ENCODE measurements at regions not wholly inside any gene's neighbourhood (a gene's known extent, or its start where the extent isn't known, plus 50 kb on each side); places are given as distances from the start of the nearest gene placed in this dataset.
"Not testable (repeated sequence)": the region's sequence is repeated elsewhere in the genome, so short reads cannot be mapped to it uniquely, and the experiment has no call there.

GRCh38 chr15:92829875-92830274 is 70.2 kb upstream of the CHD2 start:
- DNase-seq, result no peak

- no peak for DNase-seq
Observed at GRCh38 chr15:92831336-92831654, 68.8 kb upstream of the CHD2 start.

DNA sequence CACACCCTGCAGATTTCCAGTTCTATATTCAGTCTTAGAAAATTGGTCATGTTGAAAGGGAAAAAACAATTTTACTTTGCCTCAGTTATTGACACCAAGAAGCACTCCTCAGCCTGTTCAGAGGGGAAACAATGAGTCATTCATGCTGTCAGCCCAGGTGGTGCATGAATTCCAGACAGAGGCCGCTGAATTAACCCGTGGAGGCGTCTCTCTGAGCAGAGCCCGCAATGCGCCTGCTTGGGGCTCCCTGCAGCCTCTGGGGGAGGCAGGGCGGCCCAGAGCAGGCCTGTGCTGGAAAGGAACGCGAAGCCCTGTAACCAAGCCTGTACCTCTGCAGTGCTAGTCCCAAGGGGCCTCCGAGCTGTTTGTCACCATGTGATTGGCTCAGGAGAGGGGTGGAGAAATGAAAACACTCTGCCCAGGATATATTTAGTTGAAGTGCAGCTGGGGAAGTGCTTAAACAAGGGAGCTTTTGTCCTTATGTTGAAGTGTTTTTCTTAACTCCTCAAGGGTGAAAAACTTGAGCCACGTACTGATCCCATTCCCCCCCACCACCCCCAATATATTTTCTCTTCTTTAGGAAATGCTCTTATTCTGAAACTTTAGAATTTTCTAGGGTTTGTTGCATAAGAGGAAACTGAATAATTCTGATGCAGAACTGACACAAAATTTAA is 68.3 kb upstream of the CHD2 start:
- peak; percentile 81 for DNase-seq

DNA sequence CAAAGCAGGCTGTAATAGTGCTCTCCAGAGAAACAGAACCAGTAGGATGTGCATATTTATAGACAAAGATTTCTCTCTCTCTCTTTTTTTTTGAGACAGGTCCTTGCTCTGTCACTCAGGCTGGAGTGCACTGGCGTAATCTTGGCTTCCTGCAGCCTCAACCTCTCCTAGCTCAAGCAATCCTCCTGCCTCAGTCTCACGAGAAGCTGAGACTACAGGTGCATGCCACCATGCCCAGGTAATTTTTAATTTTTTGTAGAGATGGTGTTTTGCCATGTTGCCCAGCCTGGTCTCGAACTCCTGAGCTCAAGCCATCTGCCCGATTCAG is 67.1 kb upstream of the CHD2 start:
- no peak for DNase-seq

- DNase-seq, result no peak
Observed at GRCh38 chr15:92833493-92834271, 66.4 kb upstream of the CHD2 start.

DNA sequence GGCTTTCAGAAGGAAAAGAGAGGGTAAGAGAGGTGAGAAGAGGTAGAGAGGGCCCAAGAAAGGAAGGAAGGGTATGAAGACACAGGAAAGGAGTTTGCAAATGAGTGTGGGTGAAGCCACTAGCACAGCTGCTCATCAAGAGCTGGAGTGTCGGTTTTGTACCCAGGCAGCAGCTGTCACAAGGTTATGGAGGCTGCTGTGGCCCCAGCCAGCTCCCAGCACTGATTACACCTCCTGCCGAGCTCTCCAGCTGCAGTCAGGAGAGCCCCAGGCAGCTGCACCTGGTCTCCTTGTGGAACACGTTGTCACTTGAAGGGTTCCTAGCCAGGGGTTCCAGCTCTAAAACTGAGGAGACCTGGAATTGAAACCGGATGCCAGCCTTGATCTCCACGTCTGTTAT is 60.4 kb upstream of the CHD2 start:
- DNase-seq, result no peak

GRCh38 chr15:92840149-92840548 is 60.0 kb upstream of the CHD2 start:
- no peak for DNase-seq

DNA sequence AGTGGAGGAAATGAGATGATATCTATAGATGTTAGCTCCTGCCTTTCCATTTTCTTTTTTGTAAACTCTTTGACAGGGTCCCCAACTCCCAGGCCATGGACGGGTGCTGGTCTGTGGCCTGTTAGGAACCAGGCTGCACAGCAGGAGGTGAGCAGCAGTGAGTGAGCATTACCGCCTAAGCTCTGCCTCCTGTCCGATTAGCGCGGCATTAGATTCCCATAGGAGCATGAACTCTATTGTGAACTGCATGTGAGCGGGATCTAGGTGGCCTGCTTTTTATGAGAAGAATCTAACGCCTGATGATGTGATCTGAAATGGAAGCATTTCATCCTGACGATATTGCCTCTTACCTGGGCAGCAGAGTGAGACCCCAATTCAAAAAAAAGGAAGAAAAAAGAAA is 56.8 kb upstream of the CHD2 start:
- no peak for DNase-seq

DNA sequence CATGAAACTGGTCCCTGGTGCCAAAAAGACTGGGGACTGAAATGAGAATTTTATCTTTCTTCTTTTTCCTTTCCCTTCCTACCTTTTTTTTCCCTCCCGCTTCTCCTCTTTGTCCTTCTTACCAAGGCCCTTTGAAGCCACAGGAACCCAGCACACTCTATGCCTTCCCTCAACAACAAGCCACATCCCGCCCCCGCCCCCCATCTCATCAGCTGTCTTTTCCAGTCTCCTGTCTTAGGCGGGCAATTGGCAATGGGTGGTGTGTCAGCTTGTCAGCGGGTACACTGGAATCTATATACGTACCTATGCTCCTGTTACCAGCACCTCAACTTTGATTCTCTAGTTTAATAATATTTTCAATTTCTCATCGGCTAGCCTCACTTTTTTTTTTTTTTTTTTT is 56.3 kb upstream of the CHD2 start:
- no peak for DNase-seq

DNA sequence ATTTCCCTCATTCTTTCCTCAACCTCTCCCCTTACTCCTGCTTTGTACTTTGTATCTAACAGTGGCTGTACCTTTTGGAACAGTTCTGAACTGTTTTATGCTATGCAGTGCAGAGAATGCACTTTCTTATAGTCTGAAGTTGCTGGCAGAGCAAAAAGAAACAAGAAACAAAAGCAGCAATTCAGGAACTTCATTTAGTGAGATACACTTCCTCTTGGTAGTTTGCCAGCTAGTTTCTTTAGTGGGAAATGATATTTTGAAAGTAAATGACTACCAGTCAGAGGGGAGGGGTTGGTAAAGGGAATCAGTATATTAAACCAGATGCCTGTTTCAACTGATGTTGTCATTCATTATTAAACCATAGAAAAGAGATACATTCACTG is 55.0 kb upstream of the CHD2 start:
- no peak for DNase-seq

- no peak for DNase-seq
Observed at GRCh38 chr15:92846741-92847140, 53.4 kb upstream of the CHD2 start.

- DNase-seq, result no peak
Observed at GRCh38 chr15:92847841-92848240, 52.3 kb upstream of the CHD2 start.

- DNase-seq, result no peak
Observed at GRCh38 chr15:92848464-92848851, 51.7 kb upstream of the CHD2 start.

DNA sequence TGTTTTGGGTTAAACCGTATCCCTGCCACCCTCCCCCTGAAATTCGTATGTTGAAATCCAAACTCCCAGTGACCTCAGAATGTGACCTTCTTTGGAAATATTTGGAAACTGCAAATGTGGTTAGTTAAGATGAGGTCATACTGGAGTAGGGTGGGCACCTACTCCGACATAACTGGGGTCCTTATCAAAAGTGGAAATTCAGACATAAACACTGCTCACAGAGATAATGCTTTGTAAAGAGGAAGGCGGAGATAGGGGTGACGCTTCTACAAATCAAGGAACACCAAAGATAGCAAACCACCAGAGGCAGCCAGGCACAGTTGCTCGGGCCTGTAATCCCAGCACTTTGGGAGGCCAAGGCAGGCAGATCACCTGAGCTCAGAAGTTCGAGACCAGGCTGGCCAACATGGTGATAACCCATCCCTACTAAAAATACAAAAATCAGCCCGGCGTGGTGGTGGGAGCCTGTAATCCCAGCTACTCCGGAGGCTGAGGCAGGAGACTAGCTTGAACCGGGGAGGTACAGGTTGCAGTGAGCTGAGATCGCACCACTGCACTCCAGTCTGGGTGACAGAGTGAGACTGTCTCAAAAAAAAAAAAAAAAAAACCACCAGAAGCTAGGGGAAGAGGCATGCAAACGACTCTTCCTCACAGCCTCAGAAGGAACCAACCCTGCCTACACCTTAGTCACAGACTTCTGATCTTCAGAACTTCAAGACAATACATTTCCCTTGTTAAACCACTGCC is 51.1 kb upstream of the CHD2 start:
- DNase-seq, result no peak

DNA sequence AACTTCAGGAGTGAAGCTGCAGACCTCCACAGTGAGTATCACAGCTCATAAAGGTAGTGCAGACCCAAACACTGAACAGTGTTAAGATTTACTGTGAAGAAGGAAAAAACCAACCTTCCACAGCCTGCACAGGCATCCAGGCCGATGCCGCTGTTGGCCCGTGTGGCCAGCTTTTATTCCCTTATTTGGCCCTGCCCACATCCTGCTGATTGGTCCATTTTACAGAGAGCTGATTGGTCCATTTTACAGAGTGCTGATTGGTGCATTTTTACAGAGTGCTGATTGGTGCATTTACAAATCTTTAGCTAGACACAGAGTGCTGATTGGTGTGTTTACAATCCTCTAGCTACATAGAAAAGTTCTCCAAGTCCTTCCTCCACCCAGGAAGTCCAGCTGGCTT is 49.9 kb upstream of the CHD2 start:
- not testable (repeated sequence) for DNase-seq

Measured in T1000 (cell line).